ENCODE measurements at regions not wholly inside any gene's neighbourhood (a gene's known extent, or its start where the extent isn't known, plus 50 kb on each side); places are given as distances from the start of the nearest gene placed in this dataset.

DNA sequence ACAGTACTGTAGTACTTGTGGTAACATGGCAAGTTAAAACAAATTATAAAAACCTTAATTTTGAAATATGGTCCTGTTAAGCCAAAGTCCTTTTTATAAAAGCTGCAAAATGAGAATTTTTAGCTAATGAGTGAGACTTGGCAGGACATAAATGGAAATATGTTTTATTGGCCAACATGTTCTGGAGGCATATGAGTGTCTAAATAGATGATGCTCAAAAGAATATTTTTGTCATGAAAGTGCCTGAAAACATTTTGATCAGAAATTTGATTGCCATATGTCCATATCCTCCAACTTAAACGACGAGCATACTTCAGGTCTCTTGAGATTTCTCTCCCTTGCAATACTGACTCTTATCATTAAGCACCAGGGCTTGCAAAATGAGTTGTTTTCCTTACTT lies 972.6 kb downstream of the TMTC2 start:
- no peak for DNase-seq
- POLR2A ChIA-PET: no interaction called here
- H3K4me3 Mint-ChIP-seq: no peak overlapping the region
- intact Hi-C loops (cut with micrococcal nuclease): no loop called here
- CTCF ChIA-PET: no interaction called here
- no peaks in the 10 kb centered on the region for H3K9me3 Mint-ChIP-seq
- H3K27me3 Mint-ChIP-seq: no peaks in the 10 kb centered on the region
- no peaks in the 10 kb centered on the region for H3K36me3 Mint-ChIP-seq
- no peaks in the 10 kb centered on the region for H3K4me1 Mint-ChIP-seq (ENCODE audit: low read depth)
- no peak overlapping the region for H3K27ac Mint-ChIP-seq

DNA sequence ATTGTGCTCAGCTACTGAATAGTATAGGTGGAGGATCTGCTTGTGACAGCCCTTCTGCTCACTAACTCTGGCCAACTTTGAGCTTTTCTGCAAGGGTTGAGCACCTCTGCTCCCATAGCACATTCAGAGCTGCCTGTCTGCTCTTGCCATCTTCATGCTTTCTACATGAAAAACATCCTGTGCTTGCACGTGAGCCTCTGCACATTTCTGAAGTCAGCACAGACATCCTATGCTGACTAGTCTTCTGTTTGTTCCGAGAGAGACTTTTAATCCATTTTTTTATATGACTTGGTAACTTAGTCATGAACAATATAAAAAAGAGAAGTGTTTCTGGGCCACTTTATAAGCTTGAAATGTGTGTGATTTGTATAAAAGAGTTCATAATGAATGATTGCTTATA lies 969.3 kb downstream of the TMTC2 start:
- intact Hi-C loops (cut with micrococcal nuclease): no loop called here
- no peaks in the 10 kb centered on the region for H3K4me1 Mint-ChIP-seq (ENCODE audit: low read depth)
- no peak overlapping the region for H3K4me3 Mint-ChIP-seq
- peaks cover 7% of the 10 kb centered on the region for H3K9me3 Mint-ChIP-seq
- no peaks in the 10 kb centered on the region for H3K36me3 Mint-ChIP-seq
- no peaks in the 10 kb centered on the region for H3K27me3 Mint-ChIP-seq
- CTCF ChIA-PET: no interaction called here
- H3K27ac Mint-ChIP-seq: no peak overlapping the region
- DNase-seq: no peak
- POLR2A ChIA-PET: no interaction called here

DNA sequence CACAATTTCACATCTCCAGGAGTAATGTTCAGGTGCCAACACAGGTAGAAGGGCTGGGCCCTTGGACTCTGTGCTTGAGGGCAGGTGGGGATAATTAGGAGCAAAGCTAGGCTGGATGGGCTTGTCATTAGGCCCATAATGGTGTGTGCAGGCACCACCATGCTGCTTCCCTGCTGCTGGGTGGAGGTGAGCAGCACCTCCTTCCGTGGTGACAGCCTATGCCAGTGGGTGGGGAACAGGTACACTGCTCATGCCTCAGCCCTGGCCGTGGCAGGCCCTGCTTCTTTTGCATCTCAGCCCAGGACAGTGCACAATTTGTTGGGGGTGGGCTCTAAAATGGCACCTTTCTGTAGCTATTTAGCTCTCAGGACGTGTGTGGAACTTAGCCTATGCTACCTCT lies 955.5 kb downstream of the TMTC2 start:
- H3K27ac Mint-ChIP-seq: no peak overlapping the region
- intact Hi-C loops (cut with micrococcal nuclease): no loop called here
- H3K9me3 Mint-ChIP-seq: peaks cover 6% of the 10 kb centered on the region
- no peak overlapping the region for H3K4me3 Mint-ChIP-seq
- ChIA-PET POLR2A (no interaction called here), CTCF (no interaction called here)
- no peaks in the 10 kb centered on the region for H3K4me1 Mint-ChIP-seq (ENCODE audit: low read depth)
- DNase-seq: no peak
- H3K27me3 Mint-ChIP-seq: no peaks in the 10 kb centered on the region
- no peaks in the 10 kb centered on the region for H3K36me3 Mint-ChIP-seq

DNA sequence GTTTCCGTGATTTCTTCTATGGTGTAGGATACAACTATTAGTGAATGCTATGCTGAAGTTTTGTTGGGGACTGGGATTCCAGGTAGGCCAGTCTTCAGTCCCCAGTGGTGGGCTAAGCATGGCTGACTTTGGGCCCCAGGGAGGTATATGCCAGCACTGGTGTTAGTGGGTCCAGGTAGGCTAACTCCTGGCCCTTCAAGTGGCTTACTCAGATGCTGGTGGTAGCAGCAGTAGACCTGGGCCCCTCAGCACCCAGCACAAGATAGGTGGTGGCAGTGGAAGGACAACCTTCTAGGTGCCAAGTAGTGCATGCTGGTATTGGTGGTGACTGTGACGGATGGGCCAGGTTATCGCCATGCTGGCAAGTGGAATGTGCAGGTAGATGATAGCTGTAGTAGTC lies 955.1 kb downstream of the TMTC2 start:
- ChIA-PET POLR2A (no interaction called here), CTCF (no interaction called here)
- no peak overlapping the region for H3K4me3 Mint-ChIP-seq
- no peaks in the 10 kb centered on the region for H3K4me1 Mint-ChIP-seq (ENCODE audit: low read depth)
- H3K27me3 Mint-ChIP-seq: no peaks in the 10 kb centered on the region
- DNase-seq: no peak
- no peak overlapping the region for H3K27ac Mint-ChIP-seq
- H3K9me3 Mint-ChIP-seq: peaks cover 5% of the 10 kb centered on the region
- H3K36me3 Mint-ChIP-seq: no peaks in the 10 kb centered on the region
- intact Hi-C loops (cut with micrococcal nuclease): no loop called here

DNA sequence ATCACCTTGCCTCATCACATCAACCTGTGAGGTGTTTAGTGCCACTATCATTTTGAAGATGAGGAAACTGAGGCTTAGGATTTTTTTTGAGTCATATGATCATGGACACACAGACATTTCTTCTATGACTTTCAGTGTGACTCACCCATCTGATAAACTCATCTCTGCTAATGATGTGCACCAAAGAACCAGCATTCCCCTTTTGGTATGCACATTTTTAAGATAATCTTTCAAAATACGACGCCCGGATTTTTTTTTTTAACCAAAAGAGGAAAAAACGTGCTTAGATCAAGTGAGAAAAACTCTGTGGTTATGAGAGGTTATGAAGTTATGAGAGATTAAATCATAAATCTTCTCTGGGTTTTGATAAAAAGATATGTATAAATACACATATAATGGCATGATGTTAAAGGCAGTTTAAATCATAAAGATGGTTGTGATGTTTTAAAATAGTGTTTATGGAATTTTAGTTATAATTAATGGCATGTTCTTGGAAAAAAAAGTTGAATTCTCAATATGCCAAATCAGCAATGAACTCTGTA lies 948.1 kb downstream of the TMTC2 start:
- H3K4me1 Mint-ChIP-seq (ENCODE audit: low read depth): no peaks in the 10 kb centered on the region
- intact Hi-C loops (cut with micrococcal nuclease): no loop called here
- ChIA-PET POLR2A (no interaction called here), CTCF (no interaction called here)
- no peak overlapping the region for H3K4me3 Mint-ChIP-seq
- no peak overlapping the region for H3K27ac Mint-ChIP-seq
- H3K27me3 Mint-ChIP-seq: no peaks in the 10 kb centered on the region
- no peaks in the 10 kb centered on the region for H3K9me3 Mint-ChIP-seq
- no peaks in the 10 kb centered on the region for H3K36me3 Mint-ChIP-seq
- DNase-seq: no peak

DNA sequence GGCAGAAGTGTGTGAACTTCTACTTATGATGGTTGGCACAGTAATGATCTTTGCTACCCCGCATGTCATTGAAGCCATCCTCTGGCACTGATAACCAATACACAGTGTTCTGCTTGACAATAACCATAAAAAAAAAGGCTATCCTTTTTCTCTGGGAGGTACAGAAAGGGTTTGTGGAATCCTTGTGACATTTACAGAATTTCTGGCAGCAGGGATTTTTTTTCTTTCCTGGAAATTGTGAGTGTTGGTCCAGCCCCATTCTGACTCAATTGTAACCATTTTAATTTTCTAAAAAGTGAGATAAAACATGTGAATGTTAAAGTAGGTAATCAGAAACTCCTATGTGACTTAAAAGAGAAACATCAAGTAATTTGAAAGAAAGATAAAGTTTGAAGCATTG lies 943.8 kb downstream of the TMTC2 start:
- DNase-seq: no peak
- Mint-ChIP-seq H3K27me3 (no peaks in the 10 kb centered on the region), H3K9me3 (no peaks in the 10 kb centered on the region), H3K36me3 (no peaks in the 10 kb centered on the region), H3K27ac (no peak overlapping the region), H3K4me3 (no peak overlapping the region), H3K4me1 (ENCODE audit: low read depth) (no peaks in the 10 kb centered on the region)
- ChIA-PET CTCF (no interaction called here), POLR2A (no interaction called here)
- intact Hi-C loops (cut with micrococcal nuclease): no loop called here

DNA sequence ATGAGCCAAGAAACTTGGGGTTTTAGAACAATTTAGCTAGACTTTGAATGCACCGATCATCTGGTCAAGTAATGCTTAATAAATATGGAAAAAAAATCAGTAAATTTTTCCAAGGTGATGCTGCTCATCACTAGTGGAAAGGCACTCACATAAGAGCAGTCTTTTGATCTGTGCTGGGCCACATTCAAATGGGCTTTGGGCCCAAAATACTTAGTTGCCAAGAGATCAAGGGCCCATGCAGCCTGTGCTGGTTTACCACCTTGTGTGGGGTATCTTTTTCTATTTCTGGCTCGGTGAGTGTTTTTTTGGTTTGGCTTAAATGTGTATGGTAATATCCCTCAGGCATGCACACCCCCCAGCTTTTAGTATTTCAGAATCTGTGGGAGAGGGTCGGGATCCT lies 943.2 kb downstream of the TMTC2 start:
- Mint-ChIP-seq H3K9me3 (no peaks in the 10 kb centered on the region), H3K27ac (no peak overlapping the region), H3K27me3 (no peaks in the 10 kb centered on the region), H3K36me3 (no peaks in the 10 kb centered on the region), H3K4me1 (ENCODE audit: low read depth) (no peaks in the 10 kb centered on the region), H3K4me3 (no peak overlapping the region)
- ChIA-PET CTCF (no interaction called here), POLR2A (no interaction called here)
- no peak for DNase-seq
- intact Hi-C loops (cut with micrococcal nuclease): no loop called here

DNA sequence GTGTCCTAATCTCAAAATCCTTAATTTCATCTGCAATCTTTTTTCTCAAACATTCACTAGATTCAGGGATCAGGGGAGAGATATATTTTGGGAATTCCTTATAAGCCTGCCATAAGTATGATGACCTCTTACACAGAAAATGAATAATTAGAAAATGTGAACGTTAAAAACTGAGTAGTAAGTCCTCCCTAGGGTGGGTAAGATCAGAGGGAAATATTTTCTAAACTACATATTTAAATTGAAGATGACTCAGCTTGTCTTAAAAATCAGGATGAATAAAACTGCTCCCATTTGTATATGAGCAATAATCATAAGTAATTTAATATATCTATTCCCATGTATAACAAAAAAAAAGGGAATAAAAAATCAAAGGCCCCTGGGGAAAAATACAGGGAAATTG lies 935.5 kb downstream of the TMTC2 start:
- no peaks in the 10 kb centered on the region for H3K36me3 Mint-ChIP-seq
- H3K27ac Mint-ChIP-seq: no peak overlapping the region
- DNase-seq: no peak
- intact Hi-C loops (cut with micrococcal nuclease): no loop called here
- no peak overlapping the region for H3K4me3 Mint-ChIP-seq
- no peaks in the 10 kb centered on the region for H3K4me1 Mint-ChIP-seq (ENCODE audit: low read depth)
- POLR2A ChIA-PET: no interaction called here
- no peaks in the 10 kb centered on the region for H3K27me3 Mint-ChIP-seq
- CTCF ChIA-PET: no interaction called here
- no peaks in the 10 kb centered on the region for H3K9me3 Mint-ChIP-seq

DNA sequence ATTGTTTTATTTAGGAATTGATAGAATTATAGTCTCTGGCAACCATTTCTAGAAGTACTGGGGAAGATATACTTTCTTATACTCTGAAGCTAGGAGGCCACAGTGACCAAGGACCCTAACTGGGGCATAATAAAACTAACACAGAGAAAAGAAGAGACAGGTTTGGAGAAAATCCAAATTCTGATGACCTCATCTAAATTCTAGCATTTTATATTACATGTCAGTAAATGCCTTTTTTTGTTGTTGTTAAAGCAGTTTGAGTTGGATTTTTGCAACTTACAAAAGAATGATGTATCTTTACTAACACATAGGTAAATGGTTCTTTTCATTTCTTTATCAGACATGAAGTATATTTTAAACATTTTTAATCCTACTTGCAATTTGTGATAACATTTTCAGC lies 933.3 kb downstream of the TMTC2 start:
- Mint-ChIP-seq H3K9me3 (peaks cover 5% of the 10 kb centered on the region), H3K4me3 (no peak overlapping the region), H3K4me1 (ENCODE audit: low read depth) (no peaks in the 10 kb centered on the region), H3K36me3 (no peaks in the 10 kb centered on the region), H3K27me3 (no peaks in the 10 kb centered on the region), H3K27ac (no peak overlapping the region)
- no peak for DNase-seq
- ChIA-PET CTCF (no interaction called here), POLR2A (no interaction called here)
- intact Hi-C loops (cut with micrococcal nuclease): no loop called here

DNA sequence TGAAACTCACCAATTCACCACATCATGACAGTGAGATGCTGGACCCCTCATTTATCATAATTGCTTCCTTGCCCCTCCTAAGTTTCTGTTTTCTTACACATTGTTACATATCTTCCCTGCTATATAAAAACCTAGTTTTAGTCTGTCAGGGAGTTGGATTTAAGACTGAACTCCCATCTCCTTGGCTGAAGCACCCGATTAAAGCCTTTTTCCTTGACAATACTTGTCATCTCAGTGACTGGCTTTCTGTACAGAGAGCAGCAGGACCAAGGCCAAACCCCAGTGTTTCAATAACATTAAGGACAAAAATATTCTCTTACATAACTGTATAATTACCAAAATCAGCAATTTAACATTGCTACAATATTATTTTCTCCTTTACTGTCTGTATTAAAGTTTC lies 928.4 kb downstream of the TMTC2 start:
- Mint-ChIP-seq H3K27ac (no peak overlapping the region), H3K9me3 (peaks cover 8% of the 10 kb centered on the region), H3K4me1 (ENCODE audit: low read depth) (no peaks in the 10 kb centered on the region), H3K36me3 (no peaks in the 10 kb centered on the region), H3K27me3 (no peaks in the 10 kb centered on the region), H3K4me3 (no peak overlapping the region)
- DNase-seq: no peak
- intact Hi-C loops (cut with micrococcal nuclease): no loop called here
- POLR2A ChIA-PET: no interaction called here
- CTCF ChIA-PET: no interaction called here

DNA sequence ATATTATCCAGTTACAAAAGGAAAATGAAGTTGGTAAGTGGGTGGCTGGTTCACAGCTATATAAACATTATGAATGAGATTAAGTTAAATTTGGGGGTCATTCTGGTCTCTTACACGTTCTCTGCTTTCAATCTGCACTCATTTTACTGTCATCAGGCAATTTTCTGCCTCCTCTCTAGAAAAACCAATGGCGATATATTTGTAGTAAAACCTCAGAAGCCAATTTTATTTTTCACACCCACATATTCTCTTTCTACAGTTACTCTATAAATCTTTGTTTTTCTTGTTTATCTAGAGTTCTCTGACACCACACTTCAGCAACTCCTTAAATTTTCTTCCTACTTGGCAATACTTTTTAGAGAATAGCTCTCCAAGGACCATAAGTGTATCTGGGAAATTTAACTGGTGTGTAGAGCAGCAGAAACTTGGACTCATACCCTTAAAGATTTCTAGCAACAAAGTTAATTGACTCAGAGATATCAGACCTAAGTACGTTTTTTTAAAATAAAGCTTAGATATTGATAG lies 926.9 kb downstream of the TMTC2 start:
- POLR2A ChIA-PET: no interaction called here
- H3K9me3 Mint-ChIP-seq: peaks cover 8% of the 10 kb centered on the region
- intact Hi-C loops (cut with micrococcal nuclease): no loop called here
- no peaks in the 10 kb centered on the region for H3K36me3 Mint-ChIP-seq
- H3K27me3 Mint-ChIP-seq: no peaks in the 10 kb centered on the region
- CTCF ChIA-PET: no interaction called here
- no peak overlapping the region for H3K27ac Mint-ChIP-seq
- no peak for DNase-seq
- H3K4me3 Mint-ChIP-seq: no peak overlapping the region
- no peaks in the 10 kb centered on the region for H3K4me1 Mint-ChIP-seq (ENCODE audit: low read depth)

DNA sequence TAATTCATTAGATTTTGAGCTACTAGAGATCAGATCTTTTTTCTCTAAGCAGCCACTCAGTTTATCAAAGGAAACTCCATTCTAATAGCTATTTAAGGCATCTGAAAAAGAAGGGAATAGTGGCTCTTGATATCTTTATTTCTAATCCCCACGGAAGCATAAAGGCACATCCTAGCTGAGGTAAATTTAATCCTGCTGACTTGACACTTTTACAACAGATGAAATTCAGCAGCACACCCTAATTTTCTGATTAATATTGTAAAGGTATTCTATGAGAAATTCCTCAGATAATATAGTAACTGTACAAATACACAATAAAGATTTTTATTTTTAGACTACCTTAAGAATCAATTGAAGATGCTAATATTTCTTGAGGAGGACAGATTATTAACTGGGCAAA lies 916.4 kb downstream of the TMTC2 start:
- Mint-ChIP-seq H3K27ac (no peak overlapping the region), H3K4me1 (ENCODE audit: low read depth) (no peaks in the 10 kb centered on the region), H3K36me3 (no peaks in the 10 kb centered on the region), H3K27me3 (no peaks in the 10 kb centered on the region), H3K9me3 (peaks cover 40% of the 10 kb centered on the region), H3K4me3 (no peak overlapping the region)
- CTCF ChIA-PET: no interaction called here
- intact Hi-C loops (cut with micrococcal nuclease): no loop called here
- POLR2A ChIA-PET: no interaction called here
- DNase-seq: no peak

DNA sequence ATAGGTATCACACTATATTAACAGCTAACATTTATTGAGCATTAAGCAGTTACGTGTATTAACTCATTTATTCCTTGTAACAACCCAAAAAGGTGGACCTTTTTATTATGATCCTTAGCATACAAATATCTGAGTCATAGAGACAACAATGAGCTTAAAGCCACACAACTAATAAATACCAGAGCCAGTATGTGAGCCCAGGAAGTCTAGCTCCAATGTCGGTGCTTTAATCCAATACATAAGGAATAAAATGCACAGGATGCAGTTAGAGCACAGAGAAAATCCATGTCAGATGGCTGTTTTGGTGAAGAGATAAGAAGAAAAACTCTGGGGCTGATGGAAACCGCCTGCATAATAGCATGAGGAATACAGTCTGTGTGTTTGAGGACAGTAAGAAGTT lies 888.6 kb downstream of the TMTC2 start:
- no peak for DNase-seq
- intact Hi-C loops (cut with micrococcal nuclease): no loop called here
- Mint-ChIP-seq H3K27me3 (no peaks in the 10 kb centered on the region), H3K9me3 (peaks cover 1% of the 10 kb centered on the region), H3K4me1 (ENCODE audit: low read depth) (no peaks in the 10 kb centered on the region), H3K4me3 (no peak overlapping the region), H3K36me3 (no peaks in the 10 kb centered on the region), H3K27ac (no peak overlapping the region)
- CTCF ChIA-PET: no interaction called here
- POLR2A ChIA-PET: no interaction called here

DNA sequence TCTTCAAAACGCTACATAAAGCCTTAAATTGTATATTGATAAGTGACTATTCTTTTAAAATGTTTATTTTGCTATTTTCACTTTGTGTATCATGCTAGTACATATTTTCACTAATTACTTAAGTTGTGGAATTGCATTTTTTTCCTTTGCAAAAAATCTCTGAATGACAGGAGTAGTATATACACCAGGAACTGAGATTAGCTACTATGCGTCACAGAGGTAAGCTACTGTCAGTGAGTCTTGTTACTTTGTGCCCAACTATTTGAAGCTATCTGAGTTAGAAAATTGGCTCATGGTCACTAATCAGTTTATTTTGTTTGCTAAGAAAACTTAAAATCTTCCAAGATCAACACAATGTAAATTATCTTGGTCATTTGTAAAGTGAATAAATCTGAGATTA lies 887.4 kb downstream of the TMTC2 start:
- no peak overlapping the region for H3K27ac Mint-ChIP-seq
- intact Hi-C loops (cut with micrococcal nuclease): no loop called here
- DNase-seq: no peak
- H3K9me3 Mint-ChIP-seq: peaks cover 4% of the 10 kb centered on the region
- no peak overlapping the region for H3K4me3 Mint-ChIP-seq
- no peaks in the 10 kb centered on the region for H3K36me3 Mint-ChIP-seq
- no peaks in the 10 kb centered on the region for H3K4me1 Mint-ChIP-seq (ENCODE audit: low read depth)
- POLR2A ChIA-PET: no interaction called here
- H3K27me3 Mint-ChIP-seq: no peaks in the 10 kb centered on the region
- CTCF ChIA-PET: interaction anchor here (0.6 kb wide), 1 partner anchor 226 kb away, joined by 3 read pairs; no protein-coding TSS in a partner anchor
